ENCODE measurements at regions not wholly inside any gene's neighbourhood (a gene's known extent, or its start where the extent isn't known, plus 50 kb on each side); places are given as distances from the start of the nearest gene placed in this dataset.

DNA sequence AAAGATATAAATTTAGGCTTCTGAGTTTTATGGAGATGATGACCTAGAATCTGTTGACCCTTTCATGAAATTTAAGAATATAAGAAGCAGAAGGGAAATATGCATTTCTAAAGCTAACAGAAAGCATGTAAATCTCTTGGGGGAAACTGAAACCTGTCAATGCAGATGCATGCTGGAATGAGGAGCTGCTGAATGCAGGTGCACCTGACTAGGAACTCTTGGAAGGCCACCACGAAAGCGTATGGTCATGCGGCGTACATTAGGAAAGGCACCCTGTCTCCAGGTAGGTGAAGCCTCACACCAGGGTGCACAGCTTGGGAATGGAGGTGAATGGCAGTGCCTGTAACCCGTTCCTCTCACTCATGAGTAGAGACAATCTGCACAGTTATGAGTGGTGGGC lies 309.7 kb downstream of the SEC16B start:
- TF ChIP-seq YY1 (IDR thresholded peaks at IDR 0.05) = no peak
- TF ChIP-seq CTCF (IDR thresholded peaks at IDR 0.05; ENCODE audit: low read depth, low read length, missing input control) = no peak
